ENCODE measurements at regions not wholly inside any gene's neighbourhood (a gene's known extent, or its start where the extent isn't known, plus 50 kb on each side); places are given as distances from the start of the nearest gene placed in this dataset.

GRCh38 chr9:95791695-95792094, 83.8 kb upstream of the ERCC6L2 start:
- POLR2A ChIA-PET (ENCODE audit: low non-redundant PET), result no interaction called here
- CTCF ChIA-PET, result interaction anchor here (1.5 kb wide), 1 partner anchor 48 kb away, joined by 4 read pairs; no protein-coding TSS in a partner anchor
- TF ChIP-seq, protein P1, sequence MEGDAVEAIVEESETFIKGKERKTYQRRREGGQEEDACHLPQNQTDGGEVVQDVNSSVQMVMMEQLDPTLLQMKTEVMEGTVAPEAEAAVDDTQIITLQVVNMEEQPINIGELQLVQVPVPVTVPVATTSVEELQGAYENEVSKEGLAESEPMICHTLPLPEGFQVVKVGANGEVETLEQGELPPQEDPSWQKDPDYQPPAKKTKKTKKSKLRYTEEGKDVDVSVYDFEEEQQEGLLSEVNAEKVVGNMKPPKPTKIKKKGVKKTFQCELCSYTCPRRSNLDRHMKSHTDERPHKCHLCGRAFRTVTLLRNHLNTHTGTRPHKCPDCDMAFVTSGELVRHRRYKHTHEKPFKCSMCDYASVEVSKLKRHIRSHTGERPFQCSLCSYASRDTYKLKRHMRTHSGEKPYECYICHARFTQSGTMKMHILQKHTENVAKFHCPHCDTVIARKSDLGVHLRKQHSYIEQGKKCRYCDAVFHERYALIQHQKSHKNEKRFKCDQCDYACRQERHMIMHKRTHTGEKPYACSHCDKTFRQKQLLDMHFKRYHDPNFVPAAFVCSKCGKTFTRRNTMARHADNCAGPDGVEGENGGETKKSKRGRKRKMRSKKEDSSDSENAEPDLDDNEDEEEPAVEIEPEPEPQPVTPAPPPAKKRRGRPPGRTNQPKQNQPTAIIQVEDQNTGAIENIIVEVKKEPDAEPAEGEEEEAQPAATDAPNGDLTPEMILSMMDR (conservative IDR thresholded peaks at IDR 0.05; ENCODE audit: low read depth), result no peak

GRCh38 chr9:95791286-95791685, 84.2 kb upstream of the ERCC6L2 start:
- DNase-seq (ENCODE audit: low spot score), result no peak
- ChIA-PET CTCF (interaction anchor here (1.5 kb wide), 1 partner anchor 47 kb away, joined by 4 read pairs; no protein-coding TSS in a partner anchor), POLR2A (ENCODE audit: low non-redundant PET) (no interaction called here)
- H3K27ac ChIP-seq, result no peak overlapping the region
- TF ChIP-seq, protein P1 (conservative IDR thresholded peaks at IDR 0.05; ENCODE audit: low read depth), result no peak

More at GRCh38 chr9:95791695-95792094, 83.8 kb upstream of the ERCC6L2 start:
- H3K27ac ChIP-seq, result no peak overlapping the region
- DNase-seq (ENCODE audit: low spot score), result no peak

DNA sequence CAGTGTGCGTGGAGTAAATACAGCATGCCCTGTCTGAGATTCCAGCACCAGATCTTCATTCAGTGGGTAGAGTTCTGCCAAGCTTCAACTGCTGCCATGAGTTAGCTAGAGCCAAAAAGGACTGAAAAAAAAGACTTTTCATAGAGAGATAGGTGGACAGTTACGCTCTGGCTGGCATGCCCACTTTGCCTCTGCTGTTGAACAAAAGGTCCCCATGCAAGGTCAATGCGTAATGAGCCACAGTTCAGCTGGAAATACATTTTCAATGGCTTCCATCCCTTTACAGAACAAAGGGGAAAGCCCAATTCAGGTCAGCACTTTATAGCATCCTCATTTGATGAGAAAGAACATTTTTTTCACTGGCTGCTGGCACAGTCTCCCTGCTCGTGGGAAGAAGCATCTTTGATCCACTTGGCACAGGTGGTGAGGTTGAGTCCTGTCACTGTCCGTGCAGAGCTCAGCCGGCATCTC, 86.9 kb upstream of the ERCC6L2 start:
- ChIA-PET CTCF (no interaction called here), POLR2A (ENCODE audit: low non-redundant PET) (no interaction called here)
- H3K27ac ChIP-seq, result no peak overlapping the region
- TF ChIP-seq, protein P1 (conservative IDR thresholded peaks at IDR 0.05; ENCODE audit: low read depth), result no peak
- DNase-seq (ENCODE audit: low spot score), result no peak

- DNase-seq (ENCODE audit: low spot score), result no peak
- POLR2A ChIA-PET (ENCODE audit: low non-redundant PET), result no interaction called here
- no peak overlapping the region for H3K27ac ChIP-seq
- CTCF ChIA-PET, result no interaction called here
- TF ChIP-seq, protein P1 (conservative IDR thresholded peaks at IDR 0.05; ENCODE audit: low read depth), result no peak
Observed at GRCh38 chr9:95788021-95788420, 87.5 kb upstream of the ERCC6L2 start.

- POLR2A ChIA-PET (ENCODE audit: low non-redundant PET), result no interaction called here
- CTCF ChIA-PET, result interaction anchor here (1.8 kb wide), 1 partner anchor 12 kb away, joined by 6 read pairs; no protein-coding TSS in a partner anchor
- H3K27ac ChIP-seq, result no peak overlapping the region
- DNase-seq (ENCODE audit: low spot score), result no peak
- TF ChIP-seq, protein P1 (conservative IDR thresholded peaks at IDR 0.05; ENCODE audit: low read depth), result no peak
Observed at GRCh38 chr9:95785209-95785608, 90.3 kb upstream of the ERCC6L2 start.

DNA sequence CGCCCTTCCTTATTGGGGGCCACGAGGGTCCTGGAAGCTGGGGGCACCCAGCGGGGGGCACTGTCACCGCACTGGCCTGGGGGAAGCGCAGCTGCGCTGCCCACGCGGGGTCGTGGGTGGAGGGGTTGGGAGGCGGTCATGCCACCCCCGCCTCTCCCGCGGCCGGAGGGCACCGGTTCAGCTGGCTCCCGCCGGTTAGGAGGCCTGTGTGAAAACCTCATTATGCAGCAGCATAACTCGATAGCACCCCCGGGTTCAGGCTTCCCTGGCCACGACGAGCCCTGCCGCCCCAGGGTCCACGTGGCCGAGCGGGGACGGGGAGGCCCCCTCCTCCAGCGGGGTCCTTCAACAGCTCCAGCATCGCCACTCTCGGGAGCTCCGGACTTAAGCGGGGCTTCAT, 91.2 kb upstream of the ERCC6L2 start:
- TF ChIP-seq, protein P1 (conservative IDR thresholded peaks at IDR 0.05; ENCODE audit: low read depth), result no peak
- ChIA-PET CTCF (no interaction called here), POLR2A (ENCODE audit: low non-redundant PET) (no interaction called here)
- no peak for DNase-seq (ENCODE audit: low spot score)
- no peak overlapping the region for H3K27ac ChIP-seq

Measured in RWPE1 (cell line).